Smooth muscle cell (in vitro differentiated cells): ENCODE measurements at regions not wholly inside any gene's neighbourhood (a gene's known extent, or its start where the extent isn't known, plus 50 kb on each side); places are given as distances from the start of the nearest gene placed in this dataset.

Source experiments
- DNase-seq: peaks from one replicate; lab custom pipeline; 2025; ENCODE audit not compliant: unreplicated experiment; lab: John Stamatoyannopoulos, UW
- H2AFZ ChIP-seq: fragments of 200-600 bp; sonication (generic); 2 replicates; pipeline ENCODE4 v1.6.0; 2016; ENCODE audit warnings: antibody characterized with exemption, low read depth, mild to moderate bottlenecking
- H3F3A ChIP-seq: fragments of 200-600 bp; sonication (generic); 2 replicates; pipeline ENCODE4 v1.6.0; 2017; ENCODE audit warnings: antibody characterized with exemption, low read depth
- H3K27ac ChIP-seq: fragments of 200-600 bp; sonication (generic); 2 replicates; pipeline ENCODE4 v1.5.1; 2016; ENCODE audit warnings: low read depth, mild to moderate bottlenecking
- H3K27me3 ChIP-seq: fragments of 200-600 bp; sonication (generic); 2 replicates; pipeline ENCODE4 v1.6.1; 2016; ENCODE audit warnings: low read depth, mild to moderate bottlenecking
- H3K36me3 ChIP-seq: fragments of 200-600 bp; sonication (generic); 2 replicates; pipeline ENCODE4 v1.5.1; 2016; ENCODE audit warnings: low read depth
- H3K4me1 ChIP-seq: fragments of 200-600 bp; sonication (generic); 2 replicates; pipeline ENCODE4 v1.5.1; 2016; ENCODE audit warnings: low read depth
- H3K4me2 ChIP-seq: fragments of 200-600 bp; sonication (generic); 2 replicates; pipeline ENCODE4 v1.6.0; 2016; ENCODE audit warnings: mild to moderate bottlenecking
- H3K4me3 ChIP-seq: fragments of 200-600 bp; sonication (generic); 2 replicates; pipeline ENCODE4 v1.5.1; 2016; ENCODE audit warnings: mild to moderate bottlenecking
- H3K79me2 ChIP-seq: fragments of 200-600 bp; sonication (generic); 2 replicates; pipeline ENCODE4 v1.6.0; 2016; ENCODE audit warnings: low read depth, mild to moderate bottlenecking
- H3K9ac ChIP-seq: fragments of 200-600 bp; sonication (generic); 2 replicates; pipeline ENCODE4 v1.6.0; 2016; ENCODE audit warnings: low read depth
- H3K9me3 ChIP-seq: fragments of 200-600 bp; sonication (generic); replicated peaks from 2 replicates; pipeline ENCODE4 v1.5.1; 2016; ENCODE audit warnings: low read depth
- H4K20me1 ChIP-seq: fragments of 200-600 bp; sonication (generic); 2 replicates; pipeline ENCODE4 v1.6.0; 2016; ENCODE audit warnings: low read depth
- CTCF ChIP-seq: fragments of 200-600 bp; sonication (generic); IDR thresholded peaks from 2 replicates; pipeline ENCODE4 v1.5.1; 2017; ENCODE audit warnings: borderline replicate concordance, mild to moderate bottlenecking, antibody characterized with exemption; ENCODE audit not compliant: insufficient read depth, poor library complexity, severe bottlenecking
- WGBS: methylation state at CpG from one replicate; pipeline ENCODE4 v1.1.7; 2016; ENCODE audit warnings: low lambda C conversion rate; 5-methylcytosine and 5-hydroxymethylcytosine counted together

- H3K36me3 ChIP-seq = no peaks in the 10 kb centered on the region
- H3F3A ChIP-seq = no peaks in the 10 kb centered on the region
- H3K4me2 ChIP-seq = no peak overlapping the region
- no peaks in the 10 kb centered on the region for H3K27me3 ChIP-seq
- H3K27ac ChIP-seq = no peak overlapping the region
- no peak overlapping the region for H3K4me3 ChIP-seq
- H3K4me1 ChIP-seq = no peaks in the 10 kb centered on the region
- H3K9ac ChIP-seq = no peak overlapping the region
- no peak overlapping the region for H2AFZ ChIP-seq
- H4K20me1 ChIP-seq = no peaks in the 10 kb centered on the region
- no peaks in the 10 kb centered on the region for H3K79me2 ChIP-seq
- 95% methylated on average over 1 of the region's 1 CpG for WGBS
- no peak for DNase-seq
- no peak for TF ChIP-seq CTCF
- H3K9me3 ChIP-seq = no peaks in the 10 kb centered on the region
Measured at GRCh38 chr6:114453737-114454276, 111.0 kb upstream of the HS3ST5 start.

DNA sequence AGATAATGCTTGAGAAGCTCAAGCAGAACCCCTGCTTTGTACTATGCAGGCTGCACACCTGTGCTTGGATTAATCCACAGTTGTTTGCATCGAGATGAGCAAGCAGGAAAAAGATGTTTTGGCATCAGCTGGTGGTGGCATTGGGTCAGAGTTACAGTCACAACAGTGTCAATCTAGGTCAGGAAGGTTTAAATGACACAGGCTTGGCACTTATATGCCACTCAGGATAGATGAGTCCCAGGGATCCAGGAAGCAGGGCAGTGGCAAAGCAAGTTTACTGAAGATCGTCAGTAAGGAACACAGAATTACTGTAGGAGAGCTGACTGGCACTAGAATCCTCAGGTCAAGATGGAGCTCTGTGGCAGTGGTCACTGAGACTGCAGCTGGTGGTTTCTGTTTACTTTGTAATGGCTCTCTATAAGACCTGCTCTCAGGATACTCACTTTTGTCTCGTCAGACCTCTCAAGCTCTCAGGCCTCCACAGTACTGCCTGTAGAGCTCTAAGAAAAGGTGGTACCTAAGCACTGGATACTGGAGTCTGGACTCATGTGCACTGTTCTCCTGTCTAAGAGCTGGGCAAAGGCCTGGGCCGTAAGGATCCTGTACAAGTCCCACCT is 110.1 kb upstream of the HS3ST5 start:
- H3K79me2 ChIP-seq = no peaks in the 10 kb centered on the region
- WGBS = 86% methylated on average over 4 of the region's 4 CpGs
- H3K27ac ChIP-seq = no peak overlapping the region
- H3K27me3 ChIP-seq = no peaks in the 10 kb centered on the region
- no peak overlapping the region for H3K9ac ChIP-seq
- H3K9me3 ChIP-seq = no peaks in the 10 kb centered on the region
- H3K4me2 ChIP-seq = no peak overlapping the region
- H3K36me3 ChIP-seq = no peaks in the 10 kb centered on the region
- no peaks in the 10 kb centered on the region for H3F3A ChIP-seq
- no peak for DNase-seq
- H3K4me3 ChIP-seq = no peak overlapping the region
- H4K20me1 ChIP-seq = no peaks in the 10 kb centered on the region
- TF ChIP-seq CTCF = no peak
- H3K4me1 ChIP-seq = no peaks in the 10 kb centered on the region
- H2AFZ ChIP-seq = no peak overlapping the region

GRCh38 chr6:114450631-114451030 is 107.8 kb upstream of the HS3ST5 start:
- Histone ChIP-seq H3K4me2 (no peak overlapping the region), H4K20me1 (no peaks in the 10 kb centered on the region), H2AFZ (no peak overlapping the region), H3K36me3 (no peaks in the 10 kb centered on the region), H3K9ac (no peak overlapping the region), H3K79me2 (no peaks in the 10 kb centered on the region), H3K4me1 (no peaks in the 10 kb centered on the region), H3K4me3 (no peak overlapping the region), H3F3A (no peaks in the 10 kb centered on the region), H3K27me3 (no peaks in the 10 kb centered on the region), H3K9me3 (no peaks in the 10 kb centered on the region), H3K27ac (no peak overlapping the region)
- WGBS = 83% methylated on average over 2 of the region's 2 CpGs
- DNase-seq = no peak
- no peak for TF ChIP-seq CTCF

DNA sequence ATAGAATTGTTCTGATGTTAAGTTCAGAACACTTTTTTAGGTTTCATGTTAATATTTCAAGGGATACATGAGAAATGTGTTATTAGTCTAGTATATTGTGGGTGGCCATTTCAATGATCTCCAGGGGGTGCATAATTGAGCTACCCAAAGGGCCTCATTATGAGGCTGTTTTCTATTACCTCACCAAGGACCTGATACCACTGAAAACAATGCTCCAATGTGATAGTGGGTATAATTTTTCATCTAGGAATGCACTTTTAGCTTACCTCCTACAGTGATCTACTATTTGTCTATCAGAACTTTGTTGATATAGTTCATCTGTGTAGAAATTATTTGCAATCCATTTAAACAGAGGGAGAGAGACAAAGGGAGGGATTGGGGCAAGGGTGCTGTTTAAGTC is 106.8 kb upstream of the HS3ST5 start:
- no peak overlapping the region for H3K4me3 ChIP-seq
- H3K9ac ChIP-seq = no peak overlapping the region
- no peak overlapping the region for H3K27ac ChIP-seq
- H3K9me3 ChIP-seq = no peaks in the 10 kb centered on the region
- H3F3A ChIP-seq = no peaks in the 10 kb centered on the region
- no peak overlapping the region for H2AFZ ChIP-seq
- no peak overlapping the region for H3K4me2 ChIP-seq
- H3K79me2 ChIP-seq = no peaks in the 10 kb centered on the region
- no peak for TF ChIP-seq CTCF
- no peaks in the 10 kb centered on the region for H3K36me3 ChIP-seq
- no peaks in the 10 kb centered on the region for H3K4me1 ChIP-seq
- no peak for DNase-seq
- no peaks in the 10 kb centered on the region for H3K27me3 ChIP-seq
- no peaks in the 10 kb centered on the region for H4K20me1 ChIP-seq
